HEK293 (cell line): ENCODE measurements at regions not wholly inside any gene's neighbourhood (a gene's known extent, or its start where the extent isn't known, plus 50 kb on each side); places are given as distances from the start of the nearest gene placed in this dataset.

Source experiments
- CTCF ChIA-PET: fragments of 350-600 bp; formaldehyde crosslinking; extraction: SDS; loops from one replicate; lab custom pipeline; 2021; ENCODE audit warnings: antibody characterized with exemption; lab: Yijun Ruan, JAX
- POLR2A ChIA-PET: fragments of 300-600 bp; formaldehyde crosslinking; extraction: SDS; loops from one replicate; lab custom pipeline; 2020; ENCODE audit warnings: antibody characterized with exemption, inconsistent platforms; lab: Yijun Ruan, JAX
- H3K27ac ChIP-seq: fragments of 200-500 bp; sonication (Bioruptor generic); 2 replicates; pipeline ENCODE4 v1.5.1; 2014; ENCODE audit warnings: low read depth, low read length, control low read depth, inconsistent platforms; ENCODE audit errors: extremely low read depth
- H3K36me3 ChIP-seq, 2 experiments: fragments of 200-500 bp in 1 of 2; sonication (Bioruptor generic) in 1 of 2; 1 replicate in 1 of 2; 2 replicates in 1 of 2; pipeline ENCODE4 v1.5.1; 2014 to 2017; ENCODE audit warnings: inconsistent platforms in 2 of 2, low read length in 2 of 2; ENCODE audit not compliant: control insufficient read depth in 2 of 2, insufficient read depth in 1 of 2
- H3K4me1 ChIP-seq: fragments of 200-500 bp; sonication (Bioruptor generic); 2 replicates; pipeline ENCODE4 v1.5.1; 2014; ENCODE audit warnings: mild to moderate bottlenecking, low read length, inconsistent platforms; ENCODE audit not compliant: control insufficient read depth, insufficient read depth
- H3K4me3 ChIP-seq: 2 replicates; pipeline ENCODE4 v1.5.1; 2011; ENCODE audit warnings: low read depth, mild to moderate bottlenecking, control low read depth, low read length, moderate library complexity
- H3K9me3 ChIP-seq: fragments of 200-500 bp; sonication (Bioruptor generic); 2 replicates; pipeline ENCODE4 v1.5.1; 2014; ENCODE audit warnings: low read depth, low read length, inconsistent platforms; ENCODE audit not compliant: control insufficient read depth, insufficient read depth
- HIC1 ChIP-seq: fragments of 450-650 bp; formaldehyde crosslinking; IDR thresholded peaks from 2 replicates; pipeline ENCODE4 v1.5.1; 2016; ENCODE audit warnings: missing biosample characterization, missing genetic modification characterization
- KLF10 ChIP-seq: fragments of 450-650 bp; IDR thresholded peaks from 2 replicates; pipeline ENCODE4 v1.5.1; 2018; ENCODE audit warnings: missing biosample characterization, mild to moderate bottlenecking, missing genetic modification characterization
- PBX3 ChIP-seq: sonication (generic); formaldehyde crosslinking; IDR thresholded peaks from 2 replicates; pipeline ENCODE4 v1.8.1; 2022; ENCODE audit warnings: mild to moderate bottlenecking, moderate library complexity, missing genetic modification reagents
- SCRT2 ChIP-seq: fragments of 450-650 bp; formaldehyde crosslinking; IDR thresholded peaks from 2 replicates; pipeline ENCODE4 v1.5.1; 2016; ENCODE audit warnings: missing biosample characterization, missing genetic modification characterization
- SP7 ChIP-seq: fragments of 450-650 bp; formaldehyde crosslinking; IDR thresholded peaks from 2 replicates; pipeline ENCODE4 v1.5.1; 2016; ENCODE audit warnings: missing biosample characterization, missing genetic modification characterization
- ZFP69B ChIP-seq: fragments of 450-650 bp; formaldehyde crosslinking; IDR thresholded peaks from 2 replicates; pipeline ENCODE4 v1.5.1; 2016; ENCODE audit warnings: missing biosample characterization, missing genetic modification characterization
- ZNF140 ChIP-seq: fragments of 450-650 bp; formaldehyde crosslinking; IDR thresholded peaks from 2 replicates; pipeline ENCODE4 v1.5.1; 2016; ENCODE audit warnings: missing biosample characterization, missing genetic modification characterization
- ZNF175 ChIP-seq: fragments of 450-650 bp; formaldehyde crosslinking; IDR thresholded peaks from 2 replicates; pipeline ENCODE4 v1.5.1; 2016; ENCODE audit warnings: missing biosample characterization, missing genetic modification characterization
- ZNF18 ChIP-seq: fragments of 450-650 bp; formaldehyde crosslinking; IDR thresholded peaks from 2 replicates; pipeline ENCODE4 v1.5.1; 2016; ENCODE audit warnings: missing biosample characterization, missing genetic modification characterization
- ZNF266 ChIP-seq: fragments of 450-650 bp; formaldehyde crosslinking; IDR thresholded peaks from 2 replicates; pipeline ENCODE4 v1.5.1; 2016; ENCODE audit warnings: missing biosample characterization, missing genetic modification characterization, low read depth
- ZNF274 ChIP-seq, 2 experiments: fragments of 200-500 bp in 1 of 2; fragments of 450-650 bp in 1 of 2; sonication (Bioruptor generic) in 1 of 2; formaldehyde crosslinking in 1 of 2; IDR thresholded peaks; 2 replicates each; pipeline versions ENCODE4 v1.5.1 to v1.6.1; 2014 to 2016; ENCODE audit warnings: borderline replicate concordance in 1 of 2, inconsistent platforms in 1 of 2, low read length in 1 of 2, missing biosample characterization in 1 of 2, missing genetic modification characterization in 1 of 2
- ZNF366 ChIP-seq: fragments of 450-650 bp; formaldehyde crosslinking; conservative IDR thresholded peaks from 2 replicates; pipeline ENCODE4 v1.5.1; 2016; ENCODE audit warnings: missing biosample characterization, missing genetic modification characterization
- ZNF391 ChIP-seq: fragments of 450-650 bp; formaldehyde crosslinking; IDR thresholded peaks from 2 replicates; pipeline ENCODE4 v1.5.1; 2016; ENCODE audit warnings: low read depth, missing biosample characterization, missing genetic modification characterization, borderline replicate concordance
- ZNF426 ChIP-seq: fragments of 450-650 bp; formaldehyde crosslinking; IDR thresholded peaks from 2 replicates; pipeline ENCODE4 v1.5.1; 2017; ENCODE audit warnings: missing biosample characterization, missing genetic modification characterization, mild to moderate bottlenecking, inconsistent platforms, moderate library complexity
- ZNF518A ChIP-seq: fragments of 450-650 bp; formaldehyde crosslinking; conservative IDR thresholded peaks from 2 replicates; pipeline ENCODE4 v1.5.1; 2016; ENCODE audit warnings: low read depth, missing biosample characterization, missing genetic modification characterization
- ZNF544 ChIP-seq: fragments of 450-650 bp; formaldehyde crosslinking; IDR thresholded peaks from 2 replicates; pipeline ENCODE4 v1.5.0; 2017; ENCODE audit warnings: missing biosample characterization, missing genetic modification characterization
- ZNF621 ChIP-seq: fragments of 450-650 bp; formaldehyde crosslinking; IDR thresholded peaks from 2 replicates; pipeline ENCODE4 v1.5.1; 2017; ENCODE audit warnings: missing biosample characterization, missing genetic modification characterization
- ZNF701 ChIP-seq: fragments of 450-650 bp; formaldehyde crosslinking; IDR thresholded peaks from 2 replicates; pipeline ENCODE4 v1.5.1; 2016; ENCODE audit warnings: missing biosample characterization, missing genetic modification characterization
- ZSCAN18 ChIP-seq: fragments of 450-650 bp; formaldehyde crosslinking; IDR thresholded peaks from 2 replicates; pipeline ENCODE4 v1.5.1; 2016; ENCODE audit warnings: missing biosample characterization, missing genetic modification characterization
- ZXDB ChIP-seq: fragments of 450-650 bp; formaldehyde crosslinking; IDR thresholded peaks from 2 replicates; pipeline ENCODE4 v1.5.1; 2016; ENCODE audit warnings: missing biosample characterization, missing genetic modification characterization

GRCh38 chr18:42437646-42438045 is 482.6 kb downstream of the PIK3C3 start:
- no peak for TF ChIP-seq ZFP69B (tag by site-specific recombination)
- TF ChIP-seq PBX3, result no peak
- TF ChIP-seq, all 188 proteins: peak for 0
- Histone ChIP-seq H3K4me3 (no peak overlapping the region), H3K9me3 (no peaks in the 10 kb centered on the region), H3K36me3 (no peaks in the 10 kb centered on the region), H3K4me1 (no peaks in the 10 kb centered on the region), H3K27ac (no peak overlapping the region)
- POLR2A ChIA-PET, result no interaction called here
- CTCF ChIA-PET, result interaction anchor here (0.7 kb wide), 1 partner anchor 1148 kb away, joined by 4 read pairs; no protein-coding TSS in a partner anchor

- TF ChIP-seq ZNF701 (tag by site-specific recombination) (no peak), ZXDB (no peak), ZNF518A (tag by site-specific recombination) (no peak), ZNF621 (no peak), ZNF266 (tag by site-specific recombination) (no peak)
These were observed 487.6 kb downstream of the PIK3C3 start for GRCh38 chr18:42442656-42443055.

GRCh38 chr18:42444349-42444748 is 489.3 kb downstream of the PIK3C3 start:
- no peaks in the 10 kb centered on the region; the same call in 1 of the 2 replicates for H3K9me3 ChIP-seq
- ChIA-PET POLR2A (no interaction called here), CTCF (interaction anchor here (0.6 kb wide), 1 partner anchor 152 kb away, joined by 3 read pairs; no protein-coding TSS in a partner anchor)
- H3K36me3 ChIP-seq, result no peaks in the 10 kb centered on the region
- H3K4me3 ChIP-seq, result no peak overlapping the region
- H3K27ac ChIP-seq, result no peak overlapping the region
- H3K4me1 ChIP-seq, result no peaks in the 10 kb centered on the region
- TF ChIP-seq ZSCAN18 (tag by site-specific recombination) (no peak), SP7 (tag by site-specific recombination) (no peak), ZNF544 (tag by site-specific recombination) (no peak), ZNF274 (IDR thresholded peaks at IDR 0.05; ENCODE audit: low read length) (no peak), ZNF274 (tag by site-specific recombination; IDR thresholded peaks at IDR 0.05; ENCODE audit: borderline replicate concordance) (no peak), ZNF140 (tag by site-specific recombination) (no peak), SCRT2 (tag by site-specific recombination) (no peak), ZNF366 (tag by site-specific recombination) (no peak), HIC1 (tag by site-specific recombination) (no peak), ZNF391 (tag by site-specific recombination) (no peak), ZNF426 (tag by site-specific recombination) (no peak), ZNF18 (tag by site-specific recombination) (no peak), KLF10 (tag by site-specific recombination) (no peak), ZNF175 (tag by site-specific recombination) (no peak)

More at GRCh38 chr18:42442656-42443055, 487.6 kb downstream of the PIK3C3 start:
- Histone ChIP-seq H3K27ac (no peak overlapping the region), H3K9me3 (no peaks in the 10 kb centered on the region; the same call in 1 of the 2 replicates), H3K4me3 (no peak overlapping the region), H3K4me1 (no peaks in the 10 kb centered on the region), H3K36me3 (no peaks in the 10 kb centered on the region)
- ChIA-PET CTCF (no interaction called here), POLR2A (no interaction called here)
